ENCODE measurements at regions not wholly inside any gene's neighbourhood (a gene's known extent, or its start where the extent isn't known, plus 50 kb on each side); places are given as distances from the start of the nearest gene placed in this dataset.

- Histone ChIP-seq H3K36me3 (no peaks in the 10 kb centered on the region), H3K4me3 (no peak overlapping the region), H3K4me1 (no peaks in the 10 kb centered on the region), H3K27ac (no peak overlapping the region), H3K9me3 (no peaks in the 10 kb centered on the region), H3K27me3 (no peaks in the 10 kb centered on the region)
- no peak for DNase-seq (ENCODE audit: low spot score in 2 of 2)
- no peak for TF ChIP-seq POLR2A (IDR thresholded peaks at IDR 0.05)
- no peak for TF ChIP-seq CTCF (IDR thresholded peaks at IDR 0.05)
- TF ChIP-seq POLR2AphosphoS5 (IDR thresholded peaks at IDR 0.05): no peak
- intact Hi-C loops (cut with DNase I; ENCODE audit: low total_unique reads): no loop called here
These were observed 710.2 kb upstream of the SLC39A10 start for GRCh38 chr2:194946826-194947225.

GRCh38 chr2:194938066-194938465 lies 719.0 kb upstream of the SLC39A10 start:
- no peak for DNase-seq (ENCODE audit: low spot score in 2 of 2)
- no peaks in the 10 kb centered on the region for H3K4me1 ChIP-seq
- H3K36me3 ChIP-seq: no peaks in the 10 kb centered on the region
- H3K4me3 ChIP-seq: no peak overlapping the region
- intact Hi-C loops (cut with DNase I; ENCODE audit: low total_unique reads): no loop called here
- no peaks in the 10 kb centered on the region for H3K27me3 ChIP-seq
- H3K9me3 ChIP-seq: peaks cover 0 to 5% of the 10 kb centered on the region in 2 donors
- H3K27ac ChIP-seq: no peak overlapping the region
- TF ChIP-seq POLR2A (IDR thresholded peaks at IDR 0.05) (no peak), CTCF (IDR thresholded peaks at IDR 0.05) (no peak), POLR2AphosphoS5 (IDR thresholded peaks at IDR 0.05) (no peak)

- Histone ChIP-seq H3K36me3 (no peaks in the 10 kb centered on the region), H3K27ac (no peak overlapping the region), H3K27me3 (no peaks in the 10 kb centered on the region), H3K4me1 (no peaks in the 10 kb centered on the region), H3K4me3 (no peak overlapping the region), H3K9me3 (no peaks in the 10 kb centered on the region)
- TF ChIP-seq POLR2AphosphoS5 (IDR thresholded peaks at IDR 0.05) (no peak), CTCF (IDR thresholded peaks at IDR 0.05) (no peak), POLR2A (IDR thresholded peaks at IDR 0.05) (no peak)
- intact Hi-C loops (cut with DNase I; ENCODE audit: low total_unique reads): no loop called here
- DNase-seq (ENCODE audit: low spot score in 2 of 2): no peak
These were observed 729.5 kb upstream of the SLC39A10 start for GRCh38 chr2:194927489-194927888.

DNA sequence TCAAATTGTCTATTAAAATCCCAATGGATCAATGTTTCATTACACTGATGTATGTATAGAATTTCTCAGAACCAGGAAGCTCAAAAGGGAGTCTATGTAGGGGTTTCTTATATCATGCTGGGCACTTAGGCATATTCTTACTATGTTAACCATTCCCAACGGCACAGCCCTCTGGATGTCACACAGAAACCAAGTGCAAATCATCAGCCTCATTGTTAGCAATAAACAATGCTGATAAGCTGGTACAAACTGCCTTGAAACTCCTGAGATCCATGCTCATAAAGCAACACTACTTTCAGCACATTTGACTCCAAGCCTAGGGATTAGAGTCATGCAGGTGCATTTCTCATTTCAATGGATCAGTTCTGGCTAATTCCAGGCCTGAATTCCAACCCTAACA lies 730.2 kb upstream of the SLC39A10 start:
- no peaks in the 10 kb centered on the region for H3K27me3 ChIP-seq
- no peak overlapping the region for H3K4me3 ChIP-seq
- no peaks in the 10 kb centered on the region for H3K36me3 ChIP-seq
- TF ChIP-seq POLR2AphosphoS5 (IDR thresholded peaks at IDR 0.05) (no peak), CTCF (IDR thresholded peaks at IDR 0.05) (no peak), POLR2A (IDR thresholded peaks at IDR 0.05) (no peak)
- H3K4me1 ChIP-seq: no peaks in the 10 kb centered on the region
- no peak overlapping the region for H3K27ac ChIP-seq
- intact Hi-C loops (cut with DNase I; ENCODE audit: low total_unique reads): no loop called here
- DNase-seq (ENCODE audit: low spot score in 2 of 2): no peak
- H3K9me3 ChIP-seq: no peaks in the 10 kb centered on the region

GRCh38 chr2:194925742-194926141 lies 731.3 kb upstream of the SLC39A10 start:
- Histone ChIP-seq H3K4me3 (no peak overlapping the region), H3K27me3 (no peaks in the 10 kb centered on the region), H3K27ac (no peak overlapping the region), H3K4me1 (no peaks in the 10 kb centered on the region), H3K36me3 (no peaks in the 10 kb centered on the region), H3K9me3 (no peaks in the 10 kb centered on the region)
- intact Hi-C loops (cut with DNase I; ENCODE audit: low total_unique reads): no loop called here
- TF ChIP-seq CTCF (IDR thresholded peaks at IDR 0.05): no peak
- no peak for TF ChIP-seq POLR2A (IDR thresholded peaks at IDR 0.05)
- no peak for TF ChIP-seq POLR2AphosphoS5 (IDR thresholded peaks at IDR 0.05)
- no peak for DNase-seq (ENCODE audit: low spot score in 2 of 2)

All from breast epithelium (tissue), 4 donors.